Urinary bladder (tissue), 3 donors: ENCODE measurements at regions not wholly inside any gene's neighbourhood (a gene's known extent, or its start where the extent isn't known, plus 50 kb on each side); places are given as distances from the start of the nearest gene placed in this dataset.

ENCODE experiments used
- DNase-seq: peaks from one replicate; pipeline ENCODE4 v3.0.0-alpha.2; 2015; ENCODE audit errors: extremely low spot score
- H3K27ac ChIP-seq: one replicate; pipeline ENCODE4 v1.5.1; 2013; ENCODE audit warnings: low read depth, mild to moderate bottlenecking, moderate library complexity
- H3K36me3 ChIP-seq: one replicate; pipeline ENCODE4 v1.6.1; 2013; ENCODE audit warnings: mild to moderate bottlenecking, moderate library complexity; ENCODE audit not compliant: insufficient read depth
- H3K4me1 ChIP-seq: one replicate; pipeline ENCODE4 v1.6.1; 2013; ENCODE audit warnings: mild to moderate bottlenecking, moderate library complexity; ENCODE audit not compliant: insufficient read depth
- H3K4me3 ChIP-seq: one replicate; pipeline ENCODE4 v1.5.1; 2013; ENCODE audit warnings: low read depth, low read length
- WGBS: extraction: QIAGEN DNeasy Blood & Tissue Kit; methylation state at CpG from one replicate; pipeline ENCODE4 v1.1.7; 2013; 5-methylcytosine and 5-hydroxymethylcytosine counted together
- donor health status: healthy with polysubstance abuse.
- donor health status: healthy.

DNA sequence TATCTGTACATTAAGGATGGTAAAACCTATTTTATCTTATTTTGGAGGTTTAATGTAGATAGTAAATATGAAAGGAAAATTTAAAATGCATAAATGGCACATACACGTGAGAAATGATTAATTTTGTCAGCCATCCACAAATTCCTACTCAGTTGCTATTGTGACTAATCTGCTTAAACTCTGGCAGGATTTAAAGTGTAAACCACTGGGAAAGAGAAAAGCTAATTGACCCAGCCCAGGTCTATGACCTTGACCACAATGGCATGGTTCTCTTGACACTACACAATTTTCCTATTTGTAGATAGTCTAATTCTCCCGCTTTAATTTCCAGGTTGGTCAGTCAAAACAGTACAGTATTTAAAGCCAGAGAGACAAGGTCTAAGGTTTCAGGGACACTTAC, 459.0 kb upstream of the KLF4 start:
- DNase-seq: no peak
- H3K36me3 ChIP-seq: no peaks in the 10 kb centered on the region
- 90% methylated on average over 2 of the region's 2 CpGs for WGBS
- H3K27ac ChIP-seq: no peak overlapping the region
- H3K4me1 ChIP-seq: no peaks in the 10 kb centered on the region
- H3K4me3 ChIP-seq: no peak overlapping the region

GRCh38 chr9:107948086-107948485, 458.5 kb upstream of the KLF4 start:
- no peaks in the 10 kb centered on the region for H3K36me3 ChIP-seq
- no peak for DNase-seq
- no peak overlapping the region for H3K4me3 ChIP-seq
- no peaks in the 10 kb centered on the region for H3K4me1 ChIP-seq
- H3K27ac ChIP-seq: no peak overlapping the region
- WGBS: 82% methylated on average over 6 of the region's 6 CpGs

- H3K36me3 ChIP-seq: no peaks in the 10 kb centered on the region
- no peak overlapping the region for H3K27ac ChIP-seq
- H3K4me3 ChIP-seq: no peak overlapping the region
- no peaks in the 10 kb centered on the region for H3K4me1 ChIP-seq
- no peak for DNase-seq
- WGBS: 87% methylated on average over 5 of the region's 5 CpGs
Observed at GRCh38 chr9:107946364-107947141, 457.0 kb upstream of the KLF4 start.

- Histone ChIP-seq H3K4me3 (no peak overlapping the region), H3K27ac (no peak overlapping the region), H3K4me1 (no peaks in the 10 kb centered on the region), H3K36me3 (no peaks in the 10 kb centered on the region)
- WGBS: 76% methylated on average over 2 of the region's 2 CpGs
- DNase-seq: no peak
Observed at GRCh38 chr9:107945961-107946360, 456.4 kb upstream of the KLF4 start.

DNA sequence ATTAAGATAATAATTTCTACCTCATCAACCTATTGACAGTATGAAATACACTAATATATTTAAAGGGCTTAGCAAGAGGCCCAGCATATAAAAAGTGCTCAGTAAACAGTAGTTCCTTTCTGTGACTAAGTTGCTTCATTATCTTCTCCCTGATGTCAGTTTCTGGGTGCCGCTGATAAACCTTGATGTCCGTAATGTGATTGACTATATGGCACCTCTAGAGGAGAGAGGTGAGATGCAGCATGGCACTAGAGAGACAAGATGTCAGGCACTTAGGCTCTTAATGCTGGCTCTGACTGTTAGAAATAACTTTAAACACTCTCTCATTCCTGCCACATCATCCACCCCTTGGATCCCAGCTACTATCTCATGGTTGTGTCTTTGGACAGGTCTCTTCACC, 455.9 kb upstream of the KLF4 start:
- Histone ChIP-seq H3K4me3 (no peak overlapping the region), H3K4me1 (no peaks in the 10 kb centered on the region), H3K36me3 (no peaks in the 10 kb centered on the region), H3K27ac (no peak overlapping the region)
- no peak for DNase-seq
- WGBS: 72% methylated on average over 2 of the region's 2 CpGs

DNA sequence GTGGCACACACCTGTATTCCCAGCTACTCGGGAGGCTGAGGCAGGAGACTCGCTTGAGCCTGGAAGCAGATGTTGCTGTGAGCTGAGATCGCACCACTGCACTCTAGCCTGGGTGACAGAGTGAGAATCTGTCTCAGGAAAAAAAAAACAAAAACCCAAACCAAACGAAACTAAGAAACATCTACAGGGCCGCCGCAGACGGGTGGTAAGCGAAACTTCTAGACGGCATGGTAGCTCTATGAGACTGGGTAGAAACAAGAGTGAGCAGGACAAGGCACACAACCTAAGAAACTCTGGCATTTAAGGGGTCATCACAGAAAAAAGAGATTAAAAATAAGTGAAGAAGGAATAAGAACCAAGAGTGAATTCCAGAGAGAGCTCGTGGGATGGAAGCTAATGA, 454.8 kb upstream of the KLF4 start:
- Histone ChIP-seq H3K4me1 (no peaks in the 10 kb centered on the region), H3K4me3 (no peak overlapping the region), H3K36me3 (no peaks in the 10 kb centered on the region), H3K27ac (no peak overlapping the region)
- no peak for DNase-seq
- 94% methylated on average over 10 of the region's 10 CpGs for WGBS

DNA sequence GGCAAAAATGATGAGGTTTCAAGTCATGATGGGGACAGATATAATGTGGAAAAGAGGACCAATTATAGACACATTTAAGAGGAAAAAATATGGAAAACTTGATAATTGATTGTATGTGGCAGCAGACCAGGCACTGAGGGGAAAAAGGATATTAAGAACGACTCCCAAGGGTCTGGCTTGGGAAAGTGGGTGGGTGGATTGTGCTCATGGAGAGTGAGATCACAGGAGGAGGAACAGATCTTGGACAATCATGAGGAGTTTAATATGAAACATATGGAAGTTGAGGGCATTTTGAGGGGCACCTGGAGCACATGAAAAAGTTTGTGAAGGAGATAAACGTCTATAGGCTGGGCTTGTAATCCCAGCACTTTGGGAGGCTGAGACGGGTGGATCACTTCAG, 454.3 kb upstream of the KLF4 start:
- Histone ChIP-seq H3K36me3 (no peaks in the 10 kb centered on the region), H3K4me3 (no peak overlapping the region), H3K27ac (no peak overlapping the region), H3K4me1 (no peaks in the 10 kb centered on the region)
- DNase-seq: no peak
- 81% methylated on average over 3 of the region's 3 CpGs for WGBS

DNA sequence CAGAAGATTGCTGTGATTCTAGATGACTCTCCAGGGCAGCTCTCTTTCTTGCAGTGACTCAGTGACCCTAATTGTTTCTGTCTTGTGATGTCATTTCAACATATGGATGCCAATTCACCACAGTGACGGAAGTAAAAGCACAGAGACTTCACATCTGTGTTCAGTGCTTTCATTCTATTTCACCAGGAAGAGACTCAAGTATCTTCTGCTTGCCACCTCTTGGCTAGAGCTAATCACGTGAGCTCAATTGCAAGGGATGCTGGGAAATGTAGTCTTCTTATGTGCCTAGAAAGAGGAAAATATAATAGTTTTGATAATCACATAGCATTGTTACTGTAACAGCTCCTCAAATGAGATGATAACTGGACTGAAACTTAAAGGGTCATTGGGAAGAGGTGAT, 453.3 kb upstream of the KLF4 start:
- Histone ChIP-seq H3K27ac (no peak overlapping the region), H3K4me3 (no peak overlapping the region), H3K4me1 (no peaks in the 10 kb centered on the region), H3K36me3 (no peaks in the 10 kb centered on the region)
- 94% methylated on average over 2 of the region's 2 CpGs for WGBS
- DNase-seq: no peak

DNA sequence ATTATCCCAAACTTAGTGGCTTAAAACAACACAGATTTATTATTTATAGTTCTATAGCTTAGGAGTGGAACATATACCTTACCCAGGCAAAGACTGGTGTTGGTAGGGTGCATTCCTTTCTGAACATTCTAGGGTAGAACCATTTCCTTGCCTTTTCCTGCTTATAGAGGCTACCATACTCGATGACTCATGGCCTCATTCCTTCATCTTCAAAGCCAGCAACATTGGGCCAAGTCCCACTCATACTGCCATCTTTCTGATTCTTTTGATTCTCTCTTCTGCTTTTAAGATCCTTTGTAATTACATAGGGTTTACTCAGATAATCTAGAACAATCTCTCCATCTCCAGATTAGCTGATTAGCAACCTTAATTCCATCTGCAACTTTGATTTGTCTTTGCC, 452.7 kb upstream of the KLF4 start:
- 90% methylated on average over 1 of the region's 1 CpG for WGBS

GRCh38 chr9:107940616-107941595, 451.3 kb upstream of the KLF4 start:
- Histone ChIP-seq H3K36me3 (no peaks in the 10 kb centered on the region), H3K27ac (no peak overlapping the region), H3K4me1 (no peaks in the 10 kb centered on the region), H3K4me3 (no peak overlapping the region)
- no peak for DNase-seq
- 66% methylated on average over 7 of the region's 7 CpGs for WGBS

More for the DNA sequence above, 452.7 kb upstream of the KLF4 start:
- Histone ChIP-seq H3K27ac (no peak overlapping the region), H3K4me1 (no peaks in the 10 kb centered on the region), H3K36me3 (no peaks in the 10 kb centered on the region), H3K4me3 (no peak overlapping the region)
- no peak for DNase-seq

GRCh38 chr9:107938801-107939386, 449.3 kb upstream of the KLF4 start:
- DNase-seq: no peak
- Histone ChIP-seq H3K36me3 (no peaks in the 10 kb centered on the region), H3K4me1 (no peaks in the 10 kb centered on the region), H3K27ac (no peak overlapping the region), H3K4me3 (no peak overlapping the region)
- 84% methylated on average over 8 of the region's 8 CpGs for WGBS

DNA sequence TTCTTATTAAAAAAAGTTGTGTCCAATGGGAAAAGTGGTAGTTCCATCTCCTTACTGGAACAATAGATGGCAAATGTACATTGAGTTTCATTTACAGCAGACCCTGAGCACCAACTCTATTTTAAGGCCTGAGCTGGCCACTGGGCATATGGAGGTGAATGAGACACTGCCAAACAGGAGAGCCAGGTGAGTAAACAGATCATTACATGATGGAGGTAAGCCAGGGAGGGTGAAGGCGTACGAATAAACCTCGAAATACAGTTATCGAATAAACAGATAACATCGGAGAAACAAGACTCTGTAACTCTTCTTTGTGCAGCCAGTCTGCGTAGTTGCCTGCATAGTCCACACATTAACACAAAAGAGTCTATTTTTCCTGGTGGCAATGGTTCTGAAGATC, 446.4 kb upstream of the KLF4 start:
- Histone ChIP-seq H3K4me3 (no peak overlapping the region), H3K27ac (no peak overlapping the region), H3K4me1 (no peaks in the 10 kb centered on the region), H3K36me3 (no peaks in the 10 kb centered on the region)
- 99% methylated on average over 6 of the region's 6 CpGs for WGBS
- DNase-seq: no peak

DNA sequence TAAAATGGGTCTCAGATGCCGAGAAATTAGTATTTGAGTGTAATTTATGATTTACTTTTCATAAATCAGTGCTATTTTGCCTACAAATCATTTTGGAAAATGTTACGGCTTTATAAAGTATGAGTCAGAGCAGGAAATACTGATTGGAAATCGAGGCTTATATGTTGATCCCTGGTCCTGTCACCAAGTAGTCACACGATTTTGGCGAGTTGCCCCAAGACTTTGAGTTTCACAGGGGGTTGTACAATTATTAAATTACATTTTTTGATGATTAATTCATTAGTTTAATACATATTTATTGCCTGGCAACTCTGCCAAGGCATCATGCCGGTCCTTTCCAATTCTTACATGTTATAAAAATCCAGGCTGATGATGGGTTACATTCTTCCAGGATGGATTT, 443.9 kb upstream of the KLF4 start:
- 77% methylated on average over 6 of the region's 6 CpGs for WGBS
- Histone ChIP-seq H3K4me3 (no peak overlapping the region), H3K4me1 (no peaks in the 10 kb centered on the region), H3K36me3 (no peaks in the 10 kb centered on the region), H3K27ac (no peak overlapping the region)
- no peak for DNase-seq

DNA sequence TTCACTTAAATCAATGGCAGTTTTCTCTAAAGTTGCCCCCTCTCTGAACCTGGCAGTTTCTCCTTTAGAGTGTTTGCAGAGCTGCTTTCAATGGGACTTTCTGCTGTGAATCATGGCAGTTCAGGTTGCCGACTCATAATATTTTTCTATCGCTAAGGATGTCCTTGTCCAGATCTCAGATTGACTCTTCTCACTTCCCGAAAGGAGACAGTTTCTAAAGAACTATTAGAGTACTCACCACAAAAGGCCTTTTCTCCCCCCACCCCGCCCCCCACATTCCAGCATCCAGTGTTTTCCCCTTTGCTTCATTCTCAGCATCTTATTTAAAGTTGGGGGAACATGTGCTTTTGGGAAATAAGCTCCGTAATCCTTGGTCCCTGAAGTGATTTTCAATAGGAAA, 443.5 kb upstream of the KLF4 start:
- WGBS: 81% methylated on average over 5 of the region's 5 CpGs
- Histone ChIP-seq H3K4me3 (no peak overlapping the region), H3K27ac (no peak overlapping the region), H3K36me3 (no peaks in the 10 kb centered on the region), H3K4me1 (no peaks in the 10 kb centered on the region)
- no peak for DNase-seq
